HCT116 (cell line): ENCODE measurements at regions not wholly inside any gene's neighbourhood (a gene's known extent, or its start where the extent isn't known, plus 50 kb on each side); places are given as distances from the start of the nearest gene placed in this dataset.

Experiments used
- ATAC-seq: fragments of 200-7000 bp; cut with Tn5 transposase; 2 replicates; pipeline ENCODE4 v1.9.1; 2020; ENCODE audit warnings: mild to moderate bottlenecking, moderate library complexity
- BruUV-seq: library from RNA; stranded (reverse); fragments of 400-500 nt; replicated peaks from 2 replicates; lab custom pipeline; 2021; lab: Mats Ljungman, UMichigan
- CTCF ChIA-PET: fragments of 300-600 bp; sonication (Branson Sonifier 250); formaldehyde crosslinking; loops from one replicate; lab custom pipeline; 2021; ENCODE audit warnings: antibody characterized with exemption; lab: Charles Lee
- POLR2A ChIA-PET: fragments of 300-600, 350-600 bp; sonication (Branson Sonifier 250); formaldehyde crosslinking; loops from one replicate; lab custom pipeline; 2021; ENCODE audit warnings: antibody characterized with exemption; lab: Charles Lee
- RAD21 ChIA-PET, 2 experiments: fragments of 300-600 bp; sonication (Branson Sonifier 250); formaldehyde crosslinking; loops; one replicate each; lab custom pipeline; 2023; ENCODE audit warnings: low total read pairs in 2 of 2; ENCODE audit not compliant: uncharacterized antibody in 2 of 2, unreplicated experiment in 2 of 2, low non-redundant PET in 1 of 2; lab: Charles Lee
- DNase-seq: peaks from one replicate; pipeline ENCODE4 v3.0.0-alpha.2; 2010; ENCODE audit warnings: low read depth, low spot score
- H2AFZ ChIP-seq: fragments of 200-600 bp; shearing (Covaris generic), sonication (generic); 2 replicates; pipeline ENCODE4 v1.6.1; 2017; ENCODE audit warnings: low read depth, mixed run types, mixed read lengths, antibody characterized with exemption, low read length; ENCODE audit not compliant: poor library complexity, severe bottlenecking
- H3K27ac ChIP-seq: 2 replicates; pipeline ENCODE4 v1.5.1; 2012; ENCODE audit warnings: low read depth, low read length
- H3K27me3 ChIP-seq: fragments of 200-600 bp; sonication (generic); 2 replicates; pipeline ENCODE4 v1.6.1; 2016; ENCODE audit warnings: mixed run types, low read length, mixed read lengths; ENCODE audit not compliant: insufficient read depth
- H3K36me3 ChIP-seq, 2 experiments: fragments of 200-500 bp in 1 of 2; fragments of 200-600 bp in 1 of 2; sonication (Bioruptor generic) in 1 of 2; sonication (generic) in 1 of 2; 2 replicates each; pipeline versions ENCODE4 v1.5.1 to v1.6.1; 2014 to 2016; ENCODE audit warnings: low read length in 2 of 2, inconsistent platforms in 1 of 2, mixed read lengths in 1 of 2, mixed run types in 1 of 2; ENCODE audit not compliant: insufficient read depth in 2 of 2, control insufficient read depth in 1 of 2
- H3K4me1 ChIP-seq, 2 experiments: fragments of 200-600 bp in 1 of 2; sonication (generic) in 1 of 2; 2 replicates each; pipeline versions ENCODE4 v1.5.1 to v1.6.1; 2012 to 2017; ENCODE audit warnings: low read length in 2 of 2, inconsistent platforms in 1 of 2, mild to moderate bottlenecking in 1 of 2, mixed read lengths in 1 of 2, mixed run types in 1 of 2, moderate library complexity in 1 of 2; ENCODE audit not compliant: insufficient read depth in 2 of 2, control insufficient read depth in 1 of 2
- H3K4me2 ChIP-seq: fragments of 200-600 bp; sonication (generic); 2 replicates; pipeline ENCODE4 v1.6.1; 2017; ENCODE audit warnings: mixed run types, low read length, mixed read lengths
- H3K4me3 ChIP-seq, 2 experiments: fragments of 200-600 bp in 1 of 2; sonication (generic) in 1 of 2; replicated peaks in 1 of 2; 2 replicates each; pipeline ENCODE4 v1.5.1; 2011 to 2016; ENCODE audit warnings: low read length in 2 of 2, control low read depth in 1 of 2, low read depth in 1 of 2, mild to moderate bottlenecking in 1 of 2, mixed read lengths in 1 of 2, mixed run types in 1 of 2
- H3K79me2 ChIP-seq: fragments of 200-600 bp; sonication (generic); 2 replicates; pipeline ENCODE4 v1.6.1; 2017; ENCODE audit warnings: mild to moderate bottlenecking, mixed run types, low read length, moderate library complexity, mixed read lengths; ENCODE audit not compliant: insufficient read depth
- H3K9ac ChIP-seq: fragments of 200-600 bp; sonication (generic); 2 replicates; pipeline ENCODE4 v1.6.1; 2016; ENCODE audit warnings: low read length, mixed read lengths
- H3K9me2 ChIP-seq: fragments of 200-600 bp; sonication (generic), shearing (Covaris generic); 2 replicates; pipeline ENCODE4 v1.6.1; 2017; ENCODE audit warnings: mixed run types, mild to moderate bottlenecking, moderate library complexity; ENCODE audit not compliant: insufficient read depth
- H3K9me3 ChIP-seq, 2 experiments: fragments of 200-500 bp in 1 of 2; fragments of 200-600 bp in 1 of 2; sonication (Bioruptor generic) in 1 of 2; sonication (generic) in 1 of 2; 2 replicates each; pipeline ENCODE4 v1.6.1; 2014 to 2017; ENCODE audit warnings: low read length in 2 of 2, mixed read lengths in 2 of 2, inconsistent platforms in 1 of 2, low read depth in 1 of 2, mild to moderate bottlenecking in 1 of 2, mixed run types in 1 of 2, moderate library complexity in 1 of 2; ENCODE audit not compliant: control insufficient read depth in 1 of 2, insufficient read depth in 1 of 2
- H4K20me1 ChIP-seq: fragments of 200-600 bp; sonication (generic), shearing (Covaris generic); 2 replicates; pipeline ENCODE4 v1.6.1; 2017; ENCODE audit warnings: mixed run types, mild to moderate bottlenecking, moderate library complexity; ENCODE audit not compliant: insufficient read depth
- CBX3 ChIP-seq: IDR thresholded peaks from 2 replicates; pipeline ENCODE4 v1.6.1; 2012; ENCODE audit warnings: low read depth
- CEBPB ChIP-seq: IDR thresholded peaks from 2 replicates; pipeline ENCODE4 v1.6.1; 2012; ENCODE audit warnings: low read depth
- CTCF ChIP-seq, 3 experiments: fragments of 200-600 bp in 1 of 3; sonication (generic) in 1 of 3; IDR thresholded peaks in 2 of 3; conservative IDR thresholded peaks in 1 of 3; 2 replicates each; pipeline ENCODE4 v1.5.1; 2012 to 2017; ENCODE audit warnings: low read depth in 2 of 3, low read length in 2 of 3, antibody characterized with exemption in 1 of 3, borderline replicate concordance in 1 of 3, control low read depth in 1 of 3, mild to moderate bottlenecking in 1 of 3, mixed read lengths in 1 of 3, mixed run types in 1 of 3, moderate library complexity in 1 of 3; ENCODE audit not compliant: insufficient read depth in 1 of 3
- EGR1 ChIP-seq: IDR thresholded peaks from 2 replicates; pipeline ENCODE4 v1.6.1; 2012; ENCODE audit warnings: low read depth
- ELF1 ChIP-seq: IDR thresholded peaks from 2 replicates; pipeline ENCODE4 v1.6.1; 2012; ENCODE audit warnings: low read depth, borderline replicate concordance
- EZH2 ChIP-seq: fragments of 200-600 bp; sonication (generic); IDR thresholded peaks from 2 replicates; pipeline ENCODE4 v1.6.1; 2017; ENCODE audit warnings: antibody characterized with exemption, mixed run types
- FOSL1 ChIP-seq: IDR thresholded peaks from 2 replicates; pipeline ENCODE4 v1.6.1; 2012; ENCODE audit warnings: low read depth
- JUND ChIP-seq: IDR thresholded peaks from 2 replicates; pipeline ENCODE4 v1.6.1; 2012
- MAX ChIP-seq: IDR thresholded peaks from 2 replicates; pipeline ENCODE4 v1.6.1; 2012
- POLR2A ChIP-seq: IDR thresholded peaks from 2 replicates; pipeline ENCODE4 v1.7.0; 2011; ENCODE audit warnings: borderline replicate concordance; ENCODE audit not compliant: insufficient read depth, insufficient read length; ENCODE audit errors: extremely low read depth
- RAD21 ChIP-seq: IDR thresholded peaks from 2 replicates; pipeline ENCODE4 v1.6.1; 2012; ENCODE audit warnings: low read depth, mild to moderate bottlenecking
- REST ChIP-seq: IDR thresholded peaks from 2 replicates; pipeline ENCODE4 v1.6.1; 2012; ENCODE audit warnings: low read depth
- SIN3A ChIP-seq: IDR thresholded peaks from 2 replicates; pipeline ENCODE4 v1.6.1; 2012; ENCODE audit warnings: low read depth
- SRF ChIP-seq: IDR thresholded peaks from 2 replicates; pipeline ENCODE4 v1.6.1; 2012; ENCODE audit warnings: low read depth
- TCF7L2 ChIP-seq: IDR thresholded peaks from 2 replicates; pipeline ENCODE4 v1.7.0; 2011; ENCODE audit warnings: borderline replicate concordance, inconsistent platforms; ENCODE audit not compliant: insufficient read depth, insufficient read length; ENCODE audit errors: extremely low read depth
- YY1 ChIP-seq: IDR thresholded peaks from 2 replicates; pipeline ENCODE4 v1.6.1; 2011; ENCODE audit warnings: low read length, low read depth, moderate library complexity, mild to moderate bottlenecking; ENCODE audit not compliant: insufficient replicate concordance; ENCODE audit errors: extremely low read depth
- ZFX ChIP-seq: fragments of 450-650 bp; IDR thresholded peaks from 2 replicates; pipeline ENCODE4 v1.6.1; 2017
- ZNF274 ChIP-seq: fragments of 200-500 bp; sonication (Bioruptor generic); IDR thresholded peaks from 2 replicates; pipeline ENCODE4 v1.6.1; 2014; ENCODE audit warnings: mild to moderate bottlenecking, low read depth, low read length, inconsistent platforms
- intact Hi-C: fragments of 100-400 bp; cut with micrococcal nuclease; formaldehyde crosslinking; loops from 2 replicates; pipeline ENCODE4 v1.10.0; 2022

- TF ChIP-seq SIN3A (no peak), CEBPB (no peak), POLR2A (no peak), ZFX (no peak), CTCF (IDR thresholded peaks at IDR 0.05 in 2 of 3, conservative IDR thresholded peaks at IDR 0.05 in 1 of 3; ENCODE audit: borderline replicate concordance in 1 of 3, insufficient read depth in 1 of 3, low read depth in 2 of 3, low read length in 2 of 3) (no peak), TCF7L2 (no peak), REST (no peak), JUND (no peak), ZNF274 (no peak), ELF1 (no peak), CBX3 (no peak), RAD21 (no peak), FOSL1 (no peak), MAX (no peak), EGR1 (no peak), EZH2 (no peak), SRF (no peak), YY1 (no peak)
- Histone ChIP-seq H3K9me3 (peaks cover 6 to 11% of the 10 kb centered on the region in 2 experiments; a peak in 2 of 4 replicates), H3K9ac (no peak overlapping the region), H2AFZ (no peak overlapping the region), H3K4me1 (no peaks in the 10 kb centered on the region), H3K36me3 (no peaks in the 10 kb centered on the region), H3K9me2 (no peaks in the 10 kb centered on the region), H4K20me1 (no peaks in the 10 kb centered on the region), H3K4me3 (no peak overlapping the region), H3K27me3 (no peaks in the 10 kb centered on the region), H3K27ac (no peak overlapping the region), H3K4me2 (no peak overlapping the region), H3K79me2 (no peaks in the 10 kb centered on the region)
- intact Hi-C loops = no loop called here
- RAD21 ChIA-PET = no interaction called here
- POLR2A ChIA-PET = no interaction called here
- DNase-seq (no peak), ATAC-seq (no peak)
- CTCF ChIA-PET = no interaction called here
- no TSS peak for BruUV-seq
Measured at GRCh38 chr2:122635686-122636085, 880.2 kb downstream of the TSN start.
